Prostate gland (tissue), 2 donors: ENCODE measurements at regions not wholly inside any gene's neighbourhood (a gene's known extent, or its start where the extent isn't known, plus 50 kb on each side); places are given as distances from the start of the nearest gene placed in this dataset.

Experiments used
- CTCF ChIP-seq, 4 experiments: fragments of 200-600 bp in 2 of 4; fragments of 450-650 bp in 2 of 4; sonication (generic) in 2 of 4; IDR thresholded peaks; 1 replicate in 3 of 4; 2 replicates in 1 of 4; pipeline ENCODE4 v1.5.1; 2016 to 2019; ENCODE audit warnings: antibody characterized with exemption in 4 of 4, mild to moderate bottlenecking in 2 of 4, moderate library complexity in 2 of 4
- POLR2A ChIP-seq: fragments of 450-650 bp; IDR thresholded peaks from one replicate; pipeline ENCODE4 v1.6.1; 2016; ENCODE audit warnings: antibody characterized with exemption, mild to moderate bottlenecking
- POLR2AphosphoS5 ChIP-seq: sonication (generic); formaldehyde crosslinking; IDR thresholded peaks from one replicate; pipeline ENCODE4 v1.6.1; 2017; ENCODE audit warnings: antibody characterized with exemption

GRCh38 chr12:20174528-20175175, 193.7 kb upstream of the PDE3A start:
- TF ChIP-seq POLR2A = no peak
- no peak for TF ChIP-seq POLR2AphosphoS5
- no peak for TF ChIP-seq CTCF (IDR thresholded peaks at IDR 0.05)
